ENCODE measurements at regions not wholly inside any gene's neighbourhood (a gene's known extent, or its start where the extent isn't known, plus 50 kb on each side); places are given as distances from the start of the nearest gene placed in this dataset.
"Not testable (repeated sequence)": the region's sequence is repeated elsewhere in the genome, so short reads cannot be mapped to it uniquely, and the experiment has no call there.

DNA sequence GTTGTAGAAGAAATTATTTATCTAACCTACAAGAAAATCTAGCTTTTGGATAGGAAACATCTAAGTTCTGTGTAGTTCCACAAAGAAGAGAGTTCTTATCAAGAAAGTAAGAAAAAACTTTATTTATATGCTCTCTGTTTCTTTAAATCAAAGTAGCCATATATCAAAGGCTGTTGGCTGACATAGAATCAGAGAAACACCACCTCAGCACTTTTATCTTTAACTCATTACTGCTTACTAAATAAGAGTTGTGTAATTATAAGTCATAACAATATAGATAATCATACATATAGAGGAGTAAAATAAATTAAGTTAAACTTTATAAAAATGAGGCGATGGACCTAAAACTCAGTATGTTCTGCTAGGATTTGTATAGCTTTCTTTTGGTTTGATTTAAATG, 570.6 kb downstream of the PCDH17 start:
- DNase-seq = no peak

DNA sequence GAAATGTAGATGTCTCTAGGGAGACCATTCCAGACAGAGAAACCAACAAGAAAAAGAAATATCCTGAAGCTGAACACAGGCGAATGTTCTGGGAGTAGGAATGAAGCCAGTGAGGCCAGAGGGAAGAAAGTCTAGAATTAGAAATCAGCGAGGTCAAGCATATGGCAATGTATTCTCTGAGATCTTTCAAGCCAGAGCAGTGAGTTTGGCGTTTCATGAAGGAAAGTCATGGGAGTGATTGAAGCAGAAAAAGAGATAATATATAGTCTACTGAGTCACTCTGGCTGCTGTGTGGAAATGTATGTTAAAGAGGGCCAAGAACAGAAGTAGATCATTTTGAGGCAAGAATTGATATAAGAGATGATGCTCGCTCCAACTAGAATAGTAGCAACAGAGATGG, 576.0 kb downstream of the PCDH17 start:
- no peak for DNase-seq

DNA sequence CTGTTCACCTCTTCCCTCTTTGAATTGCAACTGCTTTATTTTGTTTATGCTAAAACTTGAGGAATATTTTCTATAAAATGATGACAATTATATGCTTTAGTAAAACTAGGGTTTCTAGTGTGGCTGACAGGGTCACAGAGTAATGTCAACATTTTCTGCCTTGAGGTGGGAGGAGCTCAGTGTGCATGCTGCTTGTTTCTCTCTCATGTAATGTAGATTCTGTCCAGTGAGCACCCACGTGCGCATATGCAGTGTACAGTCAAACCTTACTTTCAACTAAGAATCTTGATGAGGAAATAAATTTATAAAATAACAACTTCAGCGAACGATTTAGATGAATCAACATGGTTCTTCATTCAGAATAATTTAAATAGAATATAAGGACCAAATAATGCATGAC, 603.9 kb downstream of the PCDH17 start:
- DNase-seq = no peak

DNA sequence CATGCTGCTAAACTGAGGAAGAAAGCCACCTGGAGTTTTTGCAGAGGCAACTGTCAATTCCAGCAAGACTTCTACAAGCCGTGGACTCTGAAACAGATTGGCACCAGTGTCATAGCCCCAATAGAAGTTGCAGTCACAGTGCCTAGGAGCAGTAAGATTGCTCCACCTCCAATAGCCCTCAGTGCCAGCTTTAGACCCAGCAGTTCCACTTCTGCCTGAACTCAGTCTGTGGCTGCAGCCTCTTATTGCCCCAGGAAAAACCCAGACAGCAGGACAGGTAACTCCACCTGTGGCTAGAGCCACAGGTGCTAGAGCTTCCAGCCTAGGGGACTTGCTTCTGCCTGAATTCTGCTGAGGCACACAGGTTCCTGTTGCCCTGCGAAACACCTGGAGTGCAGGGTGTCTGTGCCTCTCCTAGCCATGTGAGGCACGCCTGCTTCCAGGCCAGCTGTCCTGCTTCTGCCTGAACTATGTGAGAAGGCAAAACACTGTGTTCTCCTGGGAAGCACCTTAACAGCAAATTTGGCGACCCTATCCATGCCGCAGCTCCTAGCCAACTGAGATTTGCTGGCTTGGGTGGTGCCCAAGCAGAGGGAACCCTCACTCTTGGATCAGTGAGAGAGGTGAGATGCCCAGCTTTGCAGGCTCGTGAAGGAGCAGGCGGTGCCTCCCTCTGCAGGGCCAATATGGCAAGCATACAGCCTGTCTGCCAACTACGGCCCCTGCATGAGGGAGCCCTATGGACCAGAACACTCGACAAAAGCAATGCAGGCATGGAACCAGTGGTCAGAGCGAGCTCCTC, 607.6 kb downstream of the PCDH17 start:
- no peak for DNase-seq

GRCh38 chr13:58239774-58240268, 608.3 kb downstream of the PCDH17 start:
- DNase-seq = no peak

DNA sequence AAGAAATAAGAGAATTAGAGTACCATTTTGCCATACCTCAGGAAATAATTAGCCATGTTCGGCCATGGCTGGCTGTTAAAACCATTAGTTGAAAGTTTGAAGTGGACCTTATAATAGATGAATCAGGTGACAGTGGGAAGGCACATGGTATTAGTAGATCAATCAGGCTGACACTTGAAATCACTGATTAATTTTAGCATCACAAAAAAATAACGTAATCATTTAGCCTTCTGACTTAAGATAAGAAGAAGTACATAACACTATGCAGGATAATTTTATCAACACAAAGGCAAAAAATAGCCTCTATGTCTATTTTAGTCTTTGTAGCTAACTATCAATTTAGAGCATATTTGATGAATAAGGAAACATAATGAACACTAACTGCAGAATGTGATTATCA, 615.5 kb downstream of the PCDH17 start:
- DNase-seq = no peak

DNA sequence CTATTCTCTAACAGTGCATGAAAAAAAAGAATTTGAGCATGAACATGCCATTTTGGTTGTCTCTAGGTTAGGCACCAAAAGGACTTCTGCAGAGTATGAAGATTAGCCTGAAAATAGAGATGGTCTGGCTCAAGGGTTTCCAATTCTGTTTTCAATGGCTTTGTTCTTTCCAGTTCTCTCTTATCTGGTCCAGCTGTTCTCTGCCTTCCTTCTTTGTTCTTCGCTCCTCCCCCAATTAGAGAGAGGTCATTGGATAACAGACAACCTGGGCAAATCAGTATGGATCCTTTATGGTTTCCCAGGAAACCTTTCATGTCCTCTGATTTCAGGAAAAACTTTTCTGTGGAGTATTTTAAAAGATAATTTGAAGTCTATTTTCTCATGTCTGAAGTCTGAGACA, 623.4 kb downstream of the PCDH17 start:
- no peak for DNase-seq

- no peak for DNase-seq
These were observed 634.7 kb downstream of the PCDH17 start for GRCh38 chr13:58266271-58266670.

DNA sequence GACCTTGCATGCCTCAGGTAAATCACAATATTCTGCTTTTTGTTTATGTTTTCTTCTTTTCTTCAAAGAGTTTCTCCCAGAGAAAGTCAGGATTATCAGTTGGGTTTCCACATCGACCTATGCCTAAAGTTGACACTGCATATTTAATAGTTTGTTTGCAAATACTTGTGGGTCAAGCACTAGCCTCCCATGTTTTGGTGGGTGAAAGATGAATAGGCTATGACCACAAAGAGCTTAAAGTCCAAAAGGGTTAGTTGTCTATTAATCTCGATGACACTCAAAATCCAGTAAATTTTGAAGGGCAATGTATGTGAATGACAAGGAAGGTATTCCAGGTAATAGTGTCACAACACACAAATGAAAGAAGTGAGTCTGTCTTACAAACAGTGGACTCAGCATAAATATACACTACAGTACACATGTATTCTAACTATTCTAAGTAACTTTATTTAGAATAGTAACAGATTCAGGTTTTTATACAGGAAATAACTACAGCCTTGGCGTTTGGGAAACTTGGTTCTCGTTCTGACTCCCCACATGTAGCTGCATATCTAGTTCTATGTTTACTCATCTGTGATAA, 667.1 kb downstream of the PCDH17 start:
- DNase-seq = no peak

- no peak for DNase-seq
These were observed 668.7 kb downstream of the PCDH17 start for GRCh38 chr13:58300224-58300623.

GRCh38 chr13:58300974-58301681, 669.6 kb downstream of the PCDH17 start:
- DNase-seq = no peak

GRCh38 chr13:58302349-58302748, 670.8 kb downstream of the PCDH17 start:
- DNase-seq = no peak

- DNase-seq = no peak
These were observed 674.5 kb downstream of the PCDH17 start for GRCh38 chr13:58306062-58306461.

- no peak for DNase-seq
These were observed 681.7 kb downstream of the PCDH17 start for GRCh38 chr13:58313219-58313618.

DNA sequence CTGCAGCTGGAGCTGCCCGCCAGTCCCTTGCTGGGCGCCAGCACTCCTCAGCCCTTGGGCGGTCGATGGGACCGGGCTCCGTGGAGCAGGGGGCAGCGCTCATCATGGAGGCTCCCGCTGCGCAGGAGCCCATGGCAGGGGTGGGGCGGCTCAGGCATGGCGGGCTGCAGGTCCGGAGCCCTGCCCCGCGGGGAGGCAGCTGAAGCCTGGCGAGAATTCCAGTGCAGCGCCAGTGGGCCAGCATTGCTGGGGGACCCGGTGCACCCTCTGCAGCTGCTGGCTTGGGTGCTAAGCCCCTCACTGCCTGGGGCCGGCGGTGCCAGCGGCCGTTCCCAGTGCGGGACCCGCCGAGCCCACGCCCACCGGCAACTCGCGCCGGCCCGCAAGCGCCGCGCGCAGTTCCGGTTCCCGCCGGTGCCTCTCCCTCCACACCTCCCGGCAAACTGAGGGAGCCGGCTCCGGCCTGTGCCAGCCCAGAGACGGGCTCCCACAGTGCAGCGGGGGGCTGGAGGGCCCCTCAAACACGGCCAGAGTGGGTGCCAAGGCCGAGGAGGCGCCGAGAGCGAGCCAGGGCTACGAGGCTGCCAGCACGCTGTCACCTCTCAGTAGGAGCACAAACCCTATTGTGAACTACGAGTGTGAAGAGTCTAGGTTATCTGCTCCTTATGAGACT, 687.1 kb downstream of the PCDH17 start:
- DNase-seq = no peak

DNA sequence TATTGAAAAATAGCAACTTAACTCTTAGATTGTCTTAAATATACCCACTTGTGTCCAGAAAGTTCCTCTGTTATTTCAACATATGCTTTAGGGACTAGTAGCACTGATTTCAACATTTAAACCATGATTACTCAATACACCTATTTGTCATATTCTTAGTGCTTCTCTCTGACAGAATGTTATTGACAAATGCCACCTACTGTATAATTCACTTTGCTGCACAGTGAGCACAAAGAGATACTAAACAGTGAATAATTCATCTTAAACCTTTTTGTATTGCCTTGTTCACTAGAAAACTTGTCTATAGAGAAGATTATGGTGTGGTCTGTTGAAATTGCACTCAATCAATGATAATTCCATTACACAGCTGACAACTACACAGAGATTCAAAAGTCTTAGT, 692.6 kb downstream of the PCDH17 start:
- no peak for DNase-seq

GRCh38 chr13:58329746-58330145, 698.2 kb downstream of the PCDH17 start:
- DNase-seq = no peak

DNA sequence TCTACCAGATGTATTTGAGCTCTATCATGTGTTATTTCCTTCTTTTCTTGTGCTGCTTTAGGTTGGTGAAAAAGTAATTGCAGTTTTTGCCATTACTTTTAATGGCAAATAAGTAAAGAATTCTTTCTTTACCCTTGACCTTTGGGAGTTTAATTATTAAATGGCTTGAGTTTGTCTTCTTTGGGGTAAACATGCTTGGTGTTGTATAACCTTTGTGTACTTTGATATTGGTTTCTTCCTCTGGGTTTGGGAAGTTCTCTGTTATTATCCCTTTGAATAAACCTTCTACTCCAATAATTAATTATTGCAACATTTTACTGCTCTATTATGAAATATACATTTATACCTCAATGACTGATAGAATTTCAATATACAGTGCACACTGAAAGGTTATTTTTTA, 709.4 kb downstream of the PCDH17 start:
- no peak for DNase-seq

- no peak for DNase-seq
These were observed 709.8 kb downstream of the PCDH17 start for GRCh38 chr13:58341318-58341717.

GRCh38 chr13:58343076-58343475, 711.5 kb downstream of the PCDH17 start:
- no peak for DNase-seq

DNA sequence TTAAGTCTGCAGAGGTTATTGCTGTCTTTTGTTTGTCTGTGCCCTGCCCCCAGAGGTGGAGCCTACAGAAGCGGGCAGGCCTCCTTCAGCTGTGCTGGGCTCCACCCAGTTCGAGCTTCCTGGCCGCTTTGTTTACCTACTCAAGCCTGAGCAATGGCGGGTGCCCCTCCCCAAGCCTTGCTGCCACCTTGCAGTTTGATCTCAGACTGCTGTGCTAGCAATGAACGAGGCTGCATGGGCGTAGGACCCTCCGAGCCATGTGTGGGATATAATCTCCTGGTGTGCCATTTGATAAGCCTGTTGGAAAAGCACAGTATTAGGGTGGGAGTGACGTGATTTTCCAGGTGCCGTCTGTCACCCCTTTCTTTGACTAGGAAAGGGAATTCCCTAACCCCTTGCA, 720.6 kb downstream of the PCDH17 start:
- not testable (repeated sequence) for DNase-seq

DNA sequence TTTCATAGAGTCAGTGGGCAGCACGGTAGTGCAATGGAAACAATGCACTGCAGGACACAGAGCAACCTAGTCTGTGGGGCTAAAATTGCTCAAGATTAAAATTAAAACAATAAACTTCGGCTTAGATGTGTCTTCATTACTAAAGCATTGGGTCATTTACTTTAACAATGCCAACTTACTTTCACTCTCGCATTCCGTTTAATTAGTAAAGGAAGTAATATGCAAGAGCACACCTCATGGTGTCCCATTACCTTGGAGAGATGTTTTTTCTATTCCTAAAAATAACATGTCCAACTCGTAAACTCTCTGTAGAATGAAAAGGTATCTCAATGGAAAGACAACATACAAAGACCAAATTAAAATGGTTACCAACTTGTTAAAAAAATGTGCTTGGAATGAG, 738.4 kb downstream of the PCDH17 start:
- no peak for DNase-seq

- DNase-seq = no peak
These were observed 744.8 kb downstream of the PCDH17 start for GRCh38 chr13:58376349-58376748.
